Colonic mucosa (tissue), 4 donors: ENCODE measurements at regions not wholly inside any gene's neighbourhood (a gene's known extent, or its start where the extent isn't known, plus 50 kb on each side); places are given as distances from the start of the nearest gene placed in this dataset.

ENCODE experiments used
- DNase-seq: peaks from one replicate; pipeline ENCODE4 v3.0.0-alpha.2; 2020
- H3K27ac ChIP-seq: fragments of 200-600 bp; one replicate; pipeline ENCODE4 v1.8.0; 2021
- H3K27me3 ChIP-seq: fragments of 200-600 bp; one replicate; pipeline ENCODE4 v1.8.0; 2021
- H3K36me3 ChIP-seq: fragments of 200-600 bp; one replicate; pipeline ENCODE4 v1.8.0; 2021
- H3K4me1 ChIP-seq: fragments of 200-600 bp; one replicate; pipeline ENCODE4 v1.8.0; 2021; ENCODE audit warnings: mild to moderate bottlenecking
- H3K4me3 ChIP-seq: fragments of 200-600 bp; one replicate; pipeline ENCODE4 v1.8.0; 2021
- H3K9ac ChIP-seq, 2 donors: one replicate each; pipeline ENCODE4 v1.7.0; 2013; ENCODE audit warnings: control low read depth in 2 of 2, low read depth in 2 of 2, low read length in 2 of 2
- H3K9me3 ChIP-seq: fragments of 200-600 bp; one replicate; pipeline ENCODE4 v1.8.0; 2021
- CTCF ChIP-seq: fragments of 200-600 bp; IDR thresholded peaks from one replicate; pipeline ENCODE4 v1.8.0; 2022; ENCODE audit warnings: antibody characterized with exemption, mild to moderate bottlenecking
- intact Hi-C: fragments of 100-400 bp; cut with DNase I; formaldehyde crosslinking; loops from one replicate; pipeline ENCODE4 v1.14.1; 2022
- donor health status: healthy.
- donor health status: DM: no; HTN: no; CAD: no.
- donor health status: DM: no; HTN: no; CAD: no.

GRCh38 chr11:134864233-134864967, 452.4 kb upstream of the B3GAT1 start:
- Histone ChIP-seq H3K9me3 (no peaks in the 10 kb centered on the region), H3K27me3 (no peaks in the 10 kb centered on the region), H3K4me1 (no peaks in the 10 kb centered on the region), H3K4me3 (no peak overlapping the region), H3K36me3 (no peaks in the 10 kb centered on the region), H3K9ac (no peak overlapping the region), H3K27ac (no peak overlapping the region)
- no peak for DNase-seq
- TF ChIP-seq CTCF = no peak
- intact Hi-C loops = no loop called here

DNA sequence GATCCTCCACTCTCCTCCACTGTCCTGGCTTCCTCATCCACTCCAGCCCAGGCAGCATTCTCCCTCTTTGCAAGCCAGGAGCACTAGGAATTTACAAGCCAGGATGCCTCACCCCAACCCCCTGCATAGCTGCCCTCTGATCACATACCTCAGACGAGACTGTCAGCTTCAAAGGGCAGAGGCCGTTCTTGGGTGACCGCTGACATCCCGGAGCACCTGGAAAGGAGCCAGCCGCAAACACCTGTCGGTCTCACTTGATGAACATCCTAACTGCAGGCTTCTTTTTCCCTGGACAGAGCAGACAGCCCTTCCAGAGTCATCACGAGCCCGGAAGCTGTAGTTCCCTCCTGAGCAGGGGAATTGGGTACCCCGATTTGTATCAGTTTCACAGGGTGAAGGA, 451.3 kb upstream of the B3GAT1 start:
- intact Hi-C loops = no loop called here
- no peak for DNase-seq
- H3K27ac ChIP-seq = no peak overlapping the region

GRCh38 chr11:134862587-134863195, 450.6 kb upstream of the B3GAT1 start:
- H3K27me3 ChIP-seq = no peaks in the 10 kb centered on the region
- TF ChIP-seq CTCF = no peak
- no peak overlapping the region for H3K4me3 ChIP-seq
- intact Hi-C loops = no loop called here
- no peak for DNase-seq
- no peaks in the 10 kb centered on the region for H3K4me1 ChIP-seq
- H3K9ac ChIP-seq = no peak overlapping the region
- no peak overlapping the region for H3K27ac ChIP-seq
- no peaks in the 10 kb centered on the region for H3K9me3 ChIP-seq
- H3K36me3 ChIP-seq = no peaks in the 10 kb centered on the region

More for the DNA sequence above, 451.3 kb upstream of the B3GAT1 start:
- no peaks in the 10 kb centered on the region for H3K4me1 ChIP-seq
- H3K9ac ChIP-seq = no peak overlapping the region
- TF ChIP-seq CTCF = no peak
- no peaks in the 10 kb centered on the region for H3K27me3 ChIP-seq
- H3K9me3 ChIP-seq = no peaks in the 10 kb centered on the region
- no peak overlapping the region for H3K4me3 ChIP-seq
- H3K36me3 ChIP-seq = no peaks in the 10 kb centered on the region

DNA sequence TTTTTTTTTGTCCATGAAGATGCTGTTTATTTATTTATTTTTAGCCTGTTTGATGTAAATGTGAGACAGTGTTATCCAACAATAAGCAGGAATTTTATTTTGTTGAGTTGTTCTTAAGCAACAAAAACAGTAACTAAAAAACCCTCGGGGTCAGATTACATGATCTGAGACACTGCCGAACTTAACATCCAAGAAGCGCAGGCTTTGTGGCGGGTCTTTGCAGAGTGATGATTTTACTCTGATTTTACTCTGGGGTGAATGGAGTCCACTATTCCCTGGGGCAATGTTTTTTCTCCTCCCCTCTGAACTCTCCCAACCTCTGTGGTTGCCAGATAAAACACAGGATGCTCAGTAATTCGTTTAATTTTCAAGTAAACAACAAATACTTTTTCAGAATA, 450.1 kb upstream of the B3GAT1 start:
- H3K36me3 ChIP-seq = no peaks in the 10 kb centered on the region
- H3K27me3 ChIP-seq = no peaks in the 10 kb centered on the region
- TF ChIP-seq CTCF = no peak
- no peak overlapping the region for H3K4me3 ChIP-seq
- no peak overlapping the region for H3K9ac ChIP-seq
- DNase-seq = no peak
- H3K27ac ChIP-seq = no peak overlapping the region
- no peaks in the 10 kb centered on the region for H3K9me3 ChIP-seq
- H3K4me1 ChIP-seq = no peaks in the 10 kb centered on the region
- intact Hi-C loops = no loop called here

GRCh38 chr11:134861490-134862104, 449.6 kb upstream of the B3GAT1 start:
- DNase-seq = no peak
- TF ChIP-seq CTCF = no peak
- intact Hi-C loops = no loop called here

More at GRCh38 chr11:134861490-134862104, 449.6 kb upstream of the B3GAT1 start:
- Histone ChIP-seq H3K9ac (no peak overlapping the region), H3K4me1 (no peaks in the 10 kb centered on the region), H3K4me3 (no peak overlapping the region), H3K27ac (no peak overlapping the region), H3K9me3 (no peaks in the 10 kb centered on the region), H3K36me3 (no peaks in the 10 kb centered on the region), H3K27me3 (no peaks in the 10 kb centered on the region)
